ENCODE measurements at regions not wholly inside any gene's neighbourhood (a gene's known extent, or its start where the extent isn't known, plus 50 kb on each side); places are given as distances from the start of the nearest gene placed in this dataset.

GRCh38 chr2:215885536-215885935, 127.8 kb downstream of the MREG start:
- no peak for TF ChIP-seq SNAPC2 (CRISPR knock-in tag; IDR thresholded peaks at IDR 0.05)
- no peak for TF ChIP-seq ZNF335 (CRISPR knock-in tag; IDR thresholded peaks at IDR 0.05)
- TF ChIP-seq, protein P1, sequence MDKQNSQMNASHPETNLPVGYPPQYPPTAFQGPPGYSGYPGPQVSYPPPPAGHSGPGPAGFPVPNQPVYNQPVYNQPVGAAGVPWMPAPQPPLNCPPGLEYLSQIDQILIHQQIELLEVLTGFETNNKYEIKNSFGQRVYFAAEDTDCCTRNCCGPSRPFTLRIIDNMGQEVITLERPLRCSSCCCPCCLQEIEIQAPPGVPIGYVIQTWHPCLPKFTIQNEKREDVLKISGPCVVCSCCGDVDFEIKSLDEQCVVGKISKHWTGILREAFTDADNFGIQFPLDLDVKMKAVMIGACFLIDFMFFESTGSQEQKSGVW (CRISPR knock-in tag; IDR thresholded peaks at IDR 0.05; ENCODE audit: borderline replicate concordance): no peak
- no peak for TF ChIP-seq PHF21A (CRISPR knock-in tag; IDR thresholded peaks at IDR 0.05)
- no peak for TF ChIP-seq ZNF879 (CRISPR knock-in tag; IDR thresholded peaks at IDR 0.05)
- no peak for TF ChIP-seq ZNF136 (CRISPR knock-in tag; IDR thresholded peaks at IDR 0.05; ENCODE audit: low read depth)
- no peak for TF ChIP-seq ERF (CRISPR knock-in tag; IDR thresholded peaks at IDR 0.05)
- TF ChIP-seq GFI1 (CRISPR knock-in tag; IDR thresholded peaks at IDR 0.05; ENCODE audit: borderline replicate concordance): no peak
- TF ChIP-seq ZNF761 (CRISPR knock-in tag; conservative IDR thresholded peaks at IDR 0.05): no peak
- TF ChIP-seq ZNF850 (CRISPR knock-in tag; conservative IDR thresholded peaks at IDR 0.05): no peak
- TF ChIP-seq, protein P2, sequence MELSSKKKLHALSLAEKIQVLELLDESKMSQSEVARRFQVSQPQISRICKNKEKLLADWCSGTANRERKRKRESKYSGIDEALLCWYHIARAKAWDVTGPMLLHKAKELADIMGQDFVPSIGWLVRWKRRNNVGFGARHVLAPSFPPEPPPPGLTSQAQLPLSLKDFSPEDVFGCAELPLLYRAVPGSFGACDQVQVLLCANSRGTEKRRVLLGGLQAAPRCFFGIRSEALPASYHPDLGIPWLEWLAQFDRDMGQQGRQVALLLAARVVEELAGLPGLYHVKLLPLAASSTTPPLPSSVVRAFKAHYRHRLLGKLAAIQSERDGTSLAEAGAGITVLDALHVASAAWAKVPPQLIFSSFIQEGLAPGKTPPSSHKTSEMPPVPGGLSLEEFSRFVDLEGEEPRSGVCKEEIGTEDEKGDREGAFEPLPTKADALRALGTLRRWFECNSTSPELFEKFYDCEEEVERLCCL (CRISPR knock-in tag; IDR thresholded peaks at IDR 0.05; ENCODE audit: borderline replicate concordance): no peak
- TF ChIP-seq, protein P3, sequence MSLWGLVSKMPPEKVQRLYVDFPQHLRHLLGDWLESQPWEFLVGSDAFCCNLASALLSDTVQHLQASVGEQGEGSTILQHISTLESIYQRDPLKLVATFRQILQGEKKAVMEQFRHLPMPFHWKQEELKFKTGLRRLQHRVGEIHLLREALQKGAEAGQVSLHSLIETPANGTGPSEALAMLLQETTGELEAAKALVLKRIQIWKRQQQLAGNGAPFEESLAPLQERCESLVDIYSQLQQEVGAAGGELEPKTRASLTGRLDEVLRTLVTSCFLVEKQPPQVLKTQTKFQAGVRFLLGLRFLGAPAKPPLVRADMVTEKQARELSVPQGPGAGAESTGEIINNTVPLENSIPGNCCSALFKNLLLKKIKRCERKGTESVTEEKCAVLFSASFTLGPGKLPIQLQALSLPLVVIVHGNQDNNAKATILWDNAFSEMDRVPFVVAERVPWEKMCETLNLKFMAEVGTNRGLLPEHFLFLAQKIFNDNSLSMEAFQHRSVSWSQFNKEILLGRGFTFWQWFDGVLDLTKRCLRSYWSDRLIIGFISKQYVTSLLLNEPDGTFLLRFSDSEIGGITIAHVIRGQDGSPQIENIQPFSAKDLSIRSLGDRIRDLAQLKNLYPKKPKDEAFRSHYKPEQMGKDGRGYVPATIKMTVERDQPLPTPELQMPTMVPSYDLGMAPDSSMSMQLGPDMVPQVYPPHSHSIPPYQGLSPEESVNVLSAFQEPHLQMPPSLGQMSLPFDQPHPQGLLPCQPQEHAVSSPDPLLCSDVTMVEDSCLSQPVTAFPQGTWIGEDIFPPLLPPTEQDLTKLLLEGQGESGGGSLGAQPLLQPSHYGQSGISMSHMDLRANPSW (CRISPR knock-in tag; IDR thresholded peaks at IDR 0.05; ENCODE audit: borderline replicate concordance): no peak
- TF ChIP-seq FOXP4 (CRISPR knock-in tag; IDR thresholded peaks at IDR 0.05): no peak
- no peak for TF ChIP-seq MYC (CRISPR knock-in tag; IDR thresholded peaks at IDR 0.05; ENCODE audit: borderline replicate concordance)
- no peak for TF ChIP-seq IRX3 (CRISPR knock-in tag; IDR thresholded peaks at IDR 0.05; ENCODE audit: borderline replicate concordance, low read depth)
- no peak for TF ChIP-seq ZNF777 (CRISPR knock-in tag; IDR thresholded peaks at IDR 0.05)
- TF ChIP-seq SP1 (IDR thresholded peaks at IDR 0.05): no peak
- no peak for TF ChIP-seq SP1 (CRISPR knock-in tag; IDR thresholded peaks at IDR 0.05)
- POLR2A ChIA-PET: no interaction called here
- CTCF ChIA-PET (ENCODE audit: low intra/inter-chr PET ratio, low total read pairs): no interaction called here
- Histone ChIP-seq H4K20me1 (ENCODE audit: insufficient read depth, low read length) (no peaks in the 10 kb centered on the region), H3K36me3 (replicated peaks in 1 of 2; ENCODE audit: control insufficient read depth in 1 of 2, insufficient read depth in 2 of 2, low read length in 2 of 2) (no peaks in the 10 kb centered on the region), H3K9me3 (ENCODE audit: low read length) (no peaks in the 10 kb centered on the region), H3K9ac (ENCODE audit: insufficient read depth, low read depth, low read length) (no peak overlapping the region), H3K4me3 (replicated peaks in 1 of 3; ENCODE audit: insufficient read depth in 1 of 3, low read depth in 2 of 3, low read length in 3 of 3) (no peak overlapping the region), H3K27ac (ENCODE audit: extremely low read length, insufficient read depth, low read length) (no peak overlapping the region), H3K4me1 (ENCODE audit: insufficient read depth, low read length) (peaks cover 33% of the 10 kb centered on the region), H2AFZ (ENCODE audit: low read length) (no peak overlapping the region), H3K4me2 (ENCODE audit: low read depth, low read length) (no peak overlapping the region), H3K27me3 (ENCODE audit: control insufficient read depth in 1 of 2, insufficient read depth in 2 of 2, low read length in 2 of 2) (no peaks in the 10 kb centered on the region), H3K79me2 (ENCODE audit: insufficient read depth, low read length) (no peaks in the 10 kb centered on the region)
- intact Hi-C loops (cut with micrococcal nuclease; ENCODE audit: unreplicated experiment) (no loop called here), in situ Hi-C loops (cut with HindIII; ENCODE audit: extremely low pct_ligation_motif_present, low pct_unique_long_range_greater_than_20kb) (no loop called here)
- ATAC-seq (no peak), FAIRE-seq (no peak), DNase-seq (ENCODE audit: low spot score) (no peak)
- BruUV-seq (replicated peaks): no TSS peak
- WGBS (ENCODE audit: low lambda C conversion rate): 60% methylated on average over 2 of the region's 2 CpGs

Measured in HepG2 (cell line).